ENCODE measurements at regions not wholly inside any gene's neighbourhood (a gene's known extent, or its start where the extent isn't known, plus 50 kb on each side); places are given as distances from the start of the nearest gene placed in this dataset.

DNA sequence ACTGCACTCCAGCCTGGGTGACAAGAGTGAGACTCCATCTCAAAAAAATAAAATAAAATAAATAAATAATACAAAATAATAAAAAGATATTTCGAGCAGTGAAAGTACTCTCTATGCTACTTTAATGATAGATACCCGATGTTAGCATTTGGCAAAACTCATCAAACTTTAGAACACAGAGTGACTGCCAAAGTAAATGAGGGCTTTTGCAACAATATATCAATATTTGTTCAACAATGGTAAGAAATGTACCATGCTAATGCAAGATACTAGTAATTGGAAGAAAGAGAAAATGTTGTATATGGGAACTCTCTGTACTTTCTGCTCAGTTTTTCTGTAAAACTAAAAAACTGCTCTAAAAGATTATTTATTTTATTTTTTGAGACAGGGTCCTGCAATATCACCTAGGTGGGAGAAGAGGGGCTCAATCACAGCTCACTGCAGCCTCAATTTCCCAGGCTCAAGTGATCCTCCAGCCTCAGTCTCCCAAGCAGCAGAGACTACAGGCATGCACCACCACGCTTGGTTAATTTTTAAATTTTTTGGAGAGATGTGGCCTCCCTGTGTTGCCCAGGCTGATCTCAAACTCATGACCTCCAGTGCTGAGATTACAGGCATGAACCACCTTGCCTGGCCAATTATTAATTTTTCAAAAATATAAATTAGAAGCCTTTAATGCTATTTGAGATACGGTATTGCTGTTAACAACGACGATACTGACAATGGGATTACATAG, 650.5 kb upstream of the NR2F2 start:
- H2AFZ ChIP-seq (ENCODE audit: low read length) = no peak overlapping the region
- no peaks in the 10 kb centered on the region for H3K9me3 ChIP-seq (ENCODE audit: control insufficient read depth, insufficient read depth, low read depth, low read length)
- no peak overlapping the region for H3K27ac ChIP-seq (ENCODE audit: insufficient read depth, low read length)
- no peaks in the 10 kb centered on the region for H3K27me3 ChIP-seq (ENCODE audit: control insufficient read depth, insufficient read depth, low read length)
- no peak overlapping the region for H3K4me3 ChIP-seq (replicated peaks in 1 of 4; ENCODE audit: control extremely low read depth in 1 of 4, insufficient read depth in 1 of 4, low read depth in 3 of 4, low read length in 4 of 4)
- H3K9ac ChIP-seq (ENCODE audit: insufficient read depth, low read length) = no peak overlapping the region
- no peak overlapping the region for H3K4me2 ChIP-seq (ENCODE audit: extremely low read depth, insufficient read depth, low read length)
- TF ChIP-seq, protein P1, sequence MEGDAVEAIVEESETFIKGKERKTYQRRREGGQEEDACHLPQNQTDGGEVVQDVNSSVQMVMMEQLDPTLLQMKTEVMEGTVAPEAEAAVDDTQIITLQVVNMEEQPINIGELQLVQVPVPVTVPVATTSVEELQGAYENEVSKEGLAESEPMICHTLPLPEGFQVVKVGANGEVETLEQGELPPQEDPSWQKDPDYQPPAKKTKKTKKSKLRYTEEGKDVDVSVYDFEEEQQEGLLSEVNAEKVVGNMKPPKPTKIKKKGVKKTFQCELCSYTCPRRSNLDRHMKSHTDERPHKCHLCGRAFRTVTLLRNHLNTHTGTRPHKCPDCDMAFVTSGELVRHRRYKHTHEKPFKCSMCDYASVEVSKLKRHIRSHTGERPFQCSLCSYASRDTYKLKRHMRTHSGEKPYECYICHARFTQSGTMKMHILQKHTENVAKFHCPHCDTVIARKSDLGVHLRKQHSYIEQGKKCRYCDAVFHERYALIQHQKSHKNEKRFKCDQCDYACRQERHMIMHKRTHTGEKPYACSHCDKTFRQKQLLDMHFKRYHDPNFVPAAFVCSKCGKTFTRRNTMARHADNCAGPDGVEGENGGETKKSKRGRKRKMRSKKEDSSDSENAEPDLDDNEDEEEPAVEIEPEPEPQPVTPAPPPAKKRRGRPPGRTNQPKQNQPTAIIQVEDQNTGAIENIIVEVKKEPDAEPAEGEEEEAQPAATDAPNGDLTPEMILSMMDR (conservative IDR thresholded peaks at IDR 0.05 in 1 of 2, IDR thresholded peaks at IDR 0.05 in 1 of 2; ENCODE audit: low read depth in 1 of 2, low read length in 2 of 2) = no peak
- TF ChIP-seq EZH2 (IDR thresholded peaks at IDR 0.05; ENCODE audit: low read length, missing control alignments) = no peak
- H4K20me1 ChIP-seq (ENCODE audit: control insufficient read depth, extremely low read depth, insufficient read depth, low read length) = no peaks in the 10 kb centered on the region
- H3K36me3 ChIP-seq (ENCODE audit: control insufficient read depth, insufficient read depth, low read length) = no peaks in the 10 kb centered on the region
- no peaks in the 10 kb centered on the region for H3K4me1 ChIP-seq (ENCODE audit: control insufficient read depth, extremely low read depth, insufficient read depth, low read length)
- DNase-seq (ENCODE audit: low read depth in 2 of 2) = no peak
- H3K79me2 ChIP-seq (ENCODE audit: control insufficient read depth, insufficient read depth, low read length) = no peaks in the 10 kb centered on the region

DNA sequence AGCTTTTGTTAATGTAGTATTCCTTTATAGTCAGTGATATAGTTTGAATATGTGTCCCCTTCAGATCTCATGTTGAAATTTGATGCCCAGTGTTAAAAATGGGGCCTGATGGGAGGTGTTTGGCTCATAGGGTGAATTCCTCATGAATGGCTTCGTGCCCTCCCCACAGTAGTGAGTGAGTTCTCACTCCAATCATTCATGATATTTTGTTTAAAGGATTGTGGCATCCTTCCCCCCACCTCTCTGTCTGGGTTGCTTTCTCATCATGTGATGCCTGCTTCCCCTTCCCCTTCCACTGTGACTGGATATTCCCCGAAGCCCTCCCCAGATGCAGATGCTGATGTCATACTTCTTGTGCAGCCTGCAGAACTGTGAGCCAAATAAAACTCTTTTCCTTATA, 649.8 kb upstream of the NR2F2 start:
- Histone ChIP-seq H4K20me1 (ENCODE audit: control insufficient read depth, extremely low read depth, insufficient read depth, low read length) (no peaks in the 10 kb centered on the region), H3K79me2 (ENCODE audit: control insufficient read depth, insufficient read depth, low read length) (no peaks in the 10 kb centered on the region), H3K4me1 (ENCODE audit: control insufficient read depth, extremely low read depth, insufficient read depth, low read length) (no peaks in the 10 kb centered on the region), H3K4me3 (replicated peaks in 1 of 4; ENCODE audit: control extremely low read depth in 1 of 4, insufficient read depth in 1 of 4, low read depth in 3 of 4, low read length in 4 of 4) (no peak overlapping the region), H3K9me3 (ENCODE audit: control insufficient read depth, insufficient read depth, low read depth, low read length) (no peaks in the 10 kb centered on the region), H2AFZ (ENCODE audit: low read length) (no peak overlapping the region), H3K9ac (ENCODE audit: insufficient read depth, low read length) (no peak overlapping the region), H3K4me2 (ENCODE audit: extremely low read depth, insufficient read depth, low read length) (no peak overlapping the region), H3K36me3 (ENCODE audit: control insufficient read depth, insufficient read depth, low read length) (no peaks in the 10 kb centered on the region), H3K27me3 (ENCODE audit: control insufficient read depth, insufficient read depth, low read length) (no peaks in the 10 kb centered on the region), H3K27ac (ENCODE audit: insufficient read depth, low read length) (no peak overlapping the region)
- peak in 1 of 2 donors; percentile 55 for DNase-seq (ENCODE audit: low read depth in 2 of 2)
- TF ChIP-seq, protein P1 (conservative IDR thresholded peaks at IDR 0.05 in 1 of 2, IDR thresholded peaks at IDR 0.05 in 1 of 2; ENCODE audit: low read depth in 1 of 2, low read length in 2 of 2) = no peak
- TF ChIP-seq EZH2 (IDR thresholded peaks at IDR 0.05; ENCODE audit: low read length, missing control alignments) = no peak

DNA sequence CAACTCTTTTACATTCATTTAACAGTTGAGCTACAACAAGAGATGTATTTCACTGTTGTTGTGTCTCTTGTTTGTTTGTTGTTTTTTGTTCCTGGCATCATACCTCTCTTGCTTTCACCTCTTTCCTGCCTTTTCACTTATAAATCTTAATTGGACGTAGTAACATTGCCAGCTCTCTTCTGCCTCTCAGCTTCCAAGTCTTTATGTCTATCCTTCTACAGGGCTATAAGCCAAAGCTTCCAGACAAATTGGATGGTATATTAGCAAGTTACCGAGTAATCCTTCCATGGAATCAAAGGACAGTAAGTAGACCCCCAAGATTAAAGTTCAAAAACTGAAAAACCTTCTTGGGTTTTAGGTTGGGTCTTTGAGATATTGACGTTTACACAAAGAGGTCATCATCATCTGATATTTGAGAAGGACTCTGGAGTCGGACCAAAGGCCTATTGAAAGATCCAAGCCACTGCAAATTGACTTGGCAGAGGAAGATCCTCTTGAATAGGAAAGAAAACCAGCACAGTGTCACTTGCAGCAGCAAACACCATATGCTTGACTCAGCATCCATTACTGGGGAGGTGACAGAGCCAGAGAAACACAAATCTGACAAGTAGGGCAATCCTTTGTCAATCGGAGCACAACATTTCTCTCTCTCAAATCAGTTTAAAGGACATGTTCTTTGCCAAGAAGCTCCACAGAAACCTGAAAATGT, 648.5 kb upstream of the NR2F2 start:
- TF ChIP-seq, protein P1 (conservative IDR thresholded peaks at IDR 0.05 in 1 of 2, IDR thresholded peaks at IDR 0.05 in 1 of 2; ENCODE audit: low read depth in 1 of 2, low read length in 2 of 2) = no peak
- no peak for TF ChIP-seq EZH2 (IDR thresholded peaks at IDR 0.05; ENCODE audit: low read length, missing control alignments)
- Histone ChIP-seq H2AFZ (ENCODE audit: low read length) (no peak overlapping the region), H4K20me1 (ENCODE audit: control insufficient read depth, extremely low read depth, insufficient read depth, low read length) (no peaks in the 10 kb centered on the region), H3K36me3 (ENCODE audit: control insufficient read depth, insufficient read depth, low read length) (no peaks in the 10 kb centered on the region), H3K4me1 (ENCODE audit: control insufficient read depth, extremely low read depth, insufficient read depth, low read length) (no peaks in the 10 kb centered on the region), H3K4me2 (ENCODE audit: extremely low read depth, insufficient read depth, low read length) (no peak overlapping the region), H3K27ac (ENCODE audit: insufficient read depth, low read length) (no peak overlapping the region), H3K9ac (ENCODE audit: insufficient read depth, low read length) (no peak overlapping the region), H3K9me3 (ENCODE audit: control insufficient read depth, insufficient read depth, low read depth, low read length) (no peaks in the 10 kb centered on the region), H3K27me3 (ENCODE audit: control insufficient read depth, insufficient read depth, low read length) (no peaks in the 10 kb centered on the region), H3K79me2 (ENCODE audit: control insufficient read depth, insufficient read depth, low read length) (no peaks in the 10 kb centered on the region), H3K4me3 (replicated peaks in 1 of 4; ENCODE audit: control extremely low read depth in 1 of 4, insufficient read depth in 1 of 4, low read depth in 3 of 4, low read length in 4 of 4) (no peak overlapping the region)
- DNase-seq (ENCODE audit: low read depth in 2 of 2) = no peak

Data from fibroblast of lung (primary cell).